Left lung (tissue), 4 donors: ENCODE measurements at regions not wholly inside any gene's neighbourhood (a gene's known extent, or its start where the extent isn't known, plus 50 kb on each side); places are given as distances from the start of the nearest gene placed in this dataset.

Source experiments
- ATAC-seq: fragments of 200-7000 bp; cut with Tn5 transposase; one replicate; pipeline ENCODE4 v1.9.1; 2020; ENCODE audit warnings: moderate library complexity
- DNase-seq, 4 donors: peaks; one replicate each; pipeline ENCODE4 v3.0.0-alpha.2; 2013 to 2020
- H3K27ac ChIP-seq, 2 donors: fragments of 200-600 bp; sonication (generic) in 1 of 2; one replicate each; pipeline versions ENCODE4 v1.5.0 to v1.8.0; 2020 to 2021
- H3K27me3 ChIP-seq, 2 donors: fragments of 200-600 bp; sonication (generic) in 1 of 2; one replicate each; pipeline versions ENCODE4 v1.5.0 to v1.8.0; 2020 to 2021
- H3K36me3 ChIP-seq, 2 donors: fragments of 200-600 bp; sonication (generic) in 1 of 2; one replicate each; pipeline versions ENCODE4 v1.5.0 to v1.8.0; 2020 to 2021
- H3K4me1 ChIP-seq, 2 donors: fragments of 200-600 bp; one replicate each; pipeline ENCODE4 v1.8.0; 2021
- H3K4me3 ChIP-seq, 2 donors: fragments of 200-600 bp; sonication (generic) in 1 of 2; one replicate each; pipeline versions ENCODE4 v1.5.0 to v1.8.0; 2020 to 2021; ENCODE audit warnings: mild to moderate bottlenecking in 1 of 2
- H3K9me3 ChIP-seq, 2 donors: fragments of 200-600 bp; sonication (generic) in 1 of 2; one replicate each; pipeline versions ENCODE4 v1.5.0 to v1.8.0; 2020 to 2021
- CTCF ChIP-seq, 2 donors: fragments of 200-600 bp; sonication (generic) in 1 of 2; IDR thresholded peaks; one replicate each; pipeline versions ENCODE4 v1.5.0 to v1.8.0; 2021; ENCODE audit warnings: antibody characterized with exemption in 2 of 2
- intact Hi-C, 2 donors: fragments of 100-400 bp; cut with DNase I; formaldehyde crosslinking; loops; one replicate each; pipeline versions ENCODE4 v1.11.2 to v1.14.2; 2022
- donor health status: DM: no; HTN: yes; CAD: no.
- donor health status: DM: no; HTN: no; CAD: no.

- TF ChIP-seq CTCF (IDR thresholded peaks at IDR 0.05), result no peak
- no peak overlapping the region for H3K27ac ChIP-seq
- H3K4me3 ChIP-seq, result no peak overlapping the region
- peaks cover 0 to 8% of the 10 kb centered on the region in 2 donors for H3K9me3 ChIP-seq
- H3K4me1 ChIP-seq, result no peaks in the 10 kb centered on the region
- DNase-seq (no peak), ATAC-seq (no peak)
- no peaks in the 10 kb centered on the region for H3K36me3 ChIP-seq
- intact Hi-C loops, result no loop called here
- no peaks in the 10 kb centered on the region for H3K27me3 ChIP-seq
Measured at GRCh38 chr2:67169417-67170140, 227.6 kb upstream of the ETAA1 start.

- DNase-seq, result no peak
- Histone ChIP-seq H3K27me3 (no peaks in the 10 kb centered on the region), H3K4me3 (no peak overlapping the region), H3K36me3 (no peaks in the 10 kb centered on the region), H3K9me3 (no peaks in the 10 kb centered on the region), H3K4me1 (no peaks in the 10 kb centered on the region), H3K27ac (no peak overlapping the region)
- intact Hi-C loops, result no loop called here
- no peak for TF ChIP-seq CTCF (IDR thresholded peaks at IDR 0.05)
- ATAC-seq, result no peak
Measured at GRCh38 chr2:67179526-67179925, 217.6 kb upstream of the ETAA1 start.

GRCh38 chr2:67180841-67181240, 216.3 kb upstream of the ETAA1 start:
- Histone ChIP-seq H3K4me3 (no peak overlapping the region), H3K36me3 (no peaks in the 10 kb centered on the region), H3K4me1 (no peaks in the 10 kb centered on the region), H3K9me3 (no peaks in the 10 kb centered on the region), H3K27ac (no peak overlapping the region), H3K27me3 (no peaks in the 10 kb centered on the region)
- ATAC-seq (no peak), DNase-seq (no peak)
- intact Hi-C loops, result no loop called here
- no peak for TF ChIP-seq CTCF (IDR thresholded peaks at IDR 0.05)

GRCh38 chr2:67182884-67183283, 214.2 kb upstream of the ETAA1 start:
- no peak for DNase-seq

GRCh38 chr2:67186326-67186725, 210.8 kb upstream of the ETAA1 start:
- Histone ChIP-seq H3K27ac (no peak overlapping the region), H3K4me1 (no peaks in the 10 kb centered on the region), H3K27me3 (no peaks in the 10 kb centered on the region), H3K36me3 (no peaks in the 10 kb centered on the region), H3K4me3 (no peak overlapping the region), H3K9me3 (peaks cover 0 to 2% of the 10 kb centered on the region in 2 donors)
- DNase-seq (no peak), ATAC-seq (no peak)
- intact Hi-C loops, result no loop called here
- TF ChIP-seq CTCF (IDR thresholded peaks at IDR 0.05), result no peak

More at GRCh38 chr2:67182884-67183283, 214.2 kb upstream of the ETAA1 start:
- Histone ChIP-seq H3K4me1 (no peaks in the 10 kb centered on the region), H3K36me3 (no peaks in the 10 kb centered on the region), H3K9me3 (no peaks in the 10 kb centered on the region), H3K4me3 (no peak overlapping the region), H3K27me3 (no peaks in the 10 kb centered on the region), H3K27ac (no peak overlapping the region)
- TF ChIP-seq CTCF (IDR thresholded peaks at IDR 0.05), result no peak
- no peak for ATAC-seq
- intact Hi-C loops, result no loop called here
